ENCODE measurements at regions not wholly inside any gene's neighbourhood (a gene's known extent, or its start where the extent isn't known, plus 50 kb on each side); places are given as distances from the start of the nearest gene placed in this dataset.

- ATAC-seq, result no peak
- no peaks in the 10 kb centered on the region for H3K27me3 ChIP-seq
- TF ChIP-seq CTCF (IDR thresholded peaks at IDR 0.05), result no peak
- H3K27ac ChIP-seq, result no peak overlapping the region
- peaks cover 7% of the 10 kb centered on the region for H3K4me1 ChIP-seq
- no peak overlapping the region for H3K4me3 ChIP-seq
- no peaks in the 10 kb centered on the region for H3K36me3 ChIP-seq
- intact Hi-C loops (cut with DNase I), result no loop called here
- no peaks in the 10 kb centered on the region for H3K9me3 ChIP-seq
- no peak for DNase-seq
Observed at GRCh38 chr15:39088156-39088555, 492.7 kb upstream of the THBS1 start.

GRCh38 chr15:39092354-39092753 is 488.5 kb upstream of the THBS1 start:
- Histone ChIP-seq H3K4me3 (no peak overlapping the region), H3K36me3 (no peaks in the 10 kb centered on the region), H3K9me3 (no peaks in the 10 kb centered on the region), H3K4me1 (no peaks in the 10 kb centered on the region), H3K27me3 (no peaks in the 10 kb centered on the region), H3K27ac (no peak overlapping the region)
- intact Hi-C loops (cut with DNase I), result no loop called here
- peak; percentile 10 for ATAC-seq
- DNase-seq, result no peak
- no peak for TF ChIP-seq CTCF (IDR thresholded peaks at IDR 0.05)

- ATAC-seq (peak; percentile 10), DNase-seq (no peak)
- Histone ChIP-seq H3K4me1 (no peaks in the 10 kb centered on the region), H3K36me3 (no peaks in the 10 kb centered on the region), H3K27ac (no peak overlapping the region), H3K27me3 (no peaks in the 10 kb centered on the region), H3K4me3 (no peak overlapping the region), H3K9me3 (no peaks in the 10 kb centered on the region)
- TF ChIP-seq CTCF (IDR thresholded peaks at IDR 0.05), result no peak
- intact Hi-C loops (cut with DNase I), result no loop called here
Observed at GRCh38 chr15:39092761-39093160, 488.1 kb upstream of the THBS1 start.

- no peaks in the 10 kb centered on the region for H3K27me3 ChIP-seq
Observed at GRCh38 chr15:39094116-39094515, 486.8 kb upstream of the THBS1 start.

GRCh38 chr15:39095218-39095879 is 485.5 kb upstream of the THBS1 start:
- Histone ChIP-seq H3K27me3 (no peaks in the 10 kb centered on the region), H3K36me3 (no peaks in the 10 kb centered on the region), H3K4me3 (no peak overlapping the region), H3K9me3 (no peaks in the 10 kb centered on the region), H3K27ac (no peak overlapping the region), H3K4me1 (no peaks in the 10 kb centered on the region)
- DNase-seq, result no peak
- no peak for TF ChIP-seq CTCF (IDR thresholded peaks at IDR 0.05)
- ATAC-seq, result no peak
- intact Hi-C loops (cut with DNase I), result no loop called here

More at GRCh38 chr15:39094116-39094515, 486.8 kb upstream of the THBS1 start:
- intact Hi-C loops (cut with DNase I), result no loop called here
- Histone ChIP-seq H3K36me3 (no peaks in the 10 kb centered on the region), H3K9me3 (no peaks in the 10 kb centered on the region), H3K27ac (no peak overlapping the region), H3K4me3 (no peak overlapping the region), H3K4me1 (no peaks in the 10 kb centered on the region)
- no peak for ATAC-seq
- DNase-seq, result no peak
- no peak for TF ChIP-seq CTCF (IDR thresholded peaks at IDR 0.05)
